NCI-H82 treated with DMSO at 0.1 percent for 48 hours (cell line): ENCODE measurements at regions not wholly inside any gene's neighbourhood (a gene's known extent, or its start where the extent isn't known, plus 50 kb on each side); places are given as distances from the start of the nearest gene placed in this dataset.

ENCODE experiments used
- DNase-seq: peaks from one replicate; lab custom pipeline; 2025; ENCODE audit not compliant: unreplicated experiment; lab: John Stamatoyannopoulos, UW

- DNase-seq = no peak
Measured at GRCh38 chr9:87275047-87275725, 222.5 kb upstream of the DAPK1 start.

- no peak for DNase-seq
Measured at GRCh38 chr9:87276327-87276841, 221.3 kb upstream of the DAPK1 start.

GRCh38 chr9:87276851-87277261, 220.8 kb upstream of the DAPK1 start:
- DNase-seq = no peak

GRCh38 chr9:87277346-87277745, 220.3 kb upstream of the DAPK1 start:
- no peak for DNase-seq

GRCh38 chr9:87278971-87279733, 218.5 kb upstream of the DAPK1 start:
- DNase-seq = no peak

DNA sequence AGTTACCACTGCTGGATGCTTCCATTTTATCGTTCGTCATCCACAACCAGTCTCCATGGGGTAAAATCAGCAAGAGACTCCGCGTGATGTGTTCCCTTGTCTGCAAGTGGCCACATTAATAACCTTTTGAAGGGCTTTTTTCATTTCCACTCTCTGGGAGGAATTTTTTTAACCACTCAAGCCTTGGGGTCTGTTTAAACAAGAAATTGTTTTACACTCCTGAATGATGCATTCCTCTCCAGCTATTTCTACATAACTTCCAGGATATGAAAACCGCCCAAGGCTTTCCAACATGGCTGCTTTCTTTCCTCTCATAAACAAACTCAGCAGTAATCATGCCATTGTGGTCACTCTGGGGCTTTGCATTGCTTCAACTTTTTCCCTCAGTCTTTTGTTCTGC, 217.2 kb upstream of the DAPK1 start:
- no peak for DNase-seq

GRCh38 chr9:87282538-87282937, 215.1 kb upstream of the DAPK1 start:
- no peak for DNase-seq

- DNase-seq = no peak
Measured at GRCh38 chr9:87283585-87283984, 214.1 kb upstream of the DAPK1 start.

DNA sequence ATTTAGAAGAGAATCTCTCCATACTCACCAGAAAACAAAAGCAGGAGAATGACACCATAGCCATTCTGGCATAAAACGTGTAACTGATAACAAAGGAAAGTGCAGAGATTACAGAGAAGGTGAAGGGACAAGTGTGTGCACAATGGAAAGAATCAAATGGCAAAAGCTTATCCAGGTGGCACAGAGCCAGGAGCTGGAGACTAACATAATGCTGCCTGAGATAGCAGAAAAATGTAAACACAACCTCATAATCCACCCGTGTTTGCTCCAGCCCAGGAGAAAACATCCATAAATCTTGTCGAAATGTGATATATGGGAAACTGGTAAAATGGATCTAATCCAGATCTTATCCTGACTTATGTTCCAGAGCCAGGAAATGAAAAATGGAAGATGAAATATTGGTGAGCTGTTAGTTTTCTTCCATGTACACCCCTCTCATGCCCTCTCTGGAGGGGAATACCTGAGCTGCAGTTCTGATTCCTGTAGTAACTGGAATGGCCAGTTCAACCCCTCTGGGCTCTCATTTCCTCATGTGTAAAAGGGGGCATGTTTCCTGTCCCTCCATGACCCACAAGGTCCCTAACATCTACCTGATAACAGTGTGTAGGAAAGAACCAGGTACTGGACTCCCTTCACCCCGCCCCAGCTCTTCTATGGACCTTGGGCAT, 212.3 kb upstream of the DAPK1 start:
- no peak for DNase-seq

- no peak for DNase-seq
Measured at GRCh38 chr9:87286506-87286905, 211.2 kb upstream of the DAPK1 start.

DNA sequence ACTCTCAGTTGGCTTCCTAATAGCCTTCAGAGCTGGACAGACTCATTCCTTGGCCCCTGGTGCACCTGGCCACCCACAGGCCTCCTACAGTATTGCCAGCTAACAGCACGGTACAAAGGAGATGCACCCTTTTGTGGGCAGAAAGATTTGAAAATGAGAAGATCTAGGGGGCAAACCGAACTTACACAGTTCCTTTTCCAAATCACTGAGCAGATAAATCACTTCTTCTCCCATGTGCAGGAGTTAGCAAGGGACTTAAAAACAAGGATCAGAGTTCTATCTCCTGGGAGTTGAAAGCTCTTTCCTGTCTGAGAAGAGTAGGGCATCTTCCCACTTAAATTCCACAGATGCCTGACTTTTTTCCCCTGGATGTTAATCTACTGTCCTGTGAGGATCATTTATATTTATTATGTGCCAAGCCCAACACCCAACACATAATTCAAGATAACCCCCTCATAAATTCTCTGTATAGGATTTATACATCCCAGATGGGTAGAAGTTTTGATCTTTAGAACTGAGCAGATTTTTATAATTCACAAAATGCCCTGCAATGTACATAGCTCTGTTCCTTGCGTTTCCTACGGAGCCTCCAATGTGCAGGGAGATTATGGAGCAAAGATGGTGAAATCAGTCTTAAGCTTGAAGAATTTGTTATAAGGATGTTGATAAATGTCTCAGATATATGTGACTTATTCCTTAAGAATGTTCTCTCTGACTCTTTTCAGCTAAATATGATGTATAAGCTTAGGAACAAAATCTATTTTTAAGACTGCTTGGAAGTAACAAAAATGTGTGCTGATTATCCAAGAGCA, 207.2 kb upstream of the DAPK1 start:
- no peak for DNase-seq

DNA sequence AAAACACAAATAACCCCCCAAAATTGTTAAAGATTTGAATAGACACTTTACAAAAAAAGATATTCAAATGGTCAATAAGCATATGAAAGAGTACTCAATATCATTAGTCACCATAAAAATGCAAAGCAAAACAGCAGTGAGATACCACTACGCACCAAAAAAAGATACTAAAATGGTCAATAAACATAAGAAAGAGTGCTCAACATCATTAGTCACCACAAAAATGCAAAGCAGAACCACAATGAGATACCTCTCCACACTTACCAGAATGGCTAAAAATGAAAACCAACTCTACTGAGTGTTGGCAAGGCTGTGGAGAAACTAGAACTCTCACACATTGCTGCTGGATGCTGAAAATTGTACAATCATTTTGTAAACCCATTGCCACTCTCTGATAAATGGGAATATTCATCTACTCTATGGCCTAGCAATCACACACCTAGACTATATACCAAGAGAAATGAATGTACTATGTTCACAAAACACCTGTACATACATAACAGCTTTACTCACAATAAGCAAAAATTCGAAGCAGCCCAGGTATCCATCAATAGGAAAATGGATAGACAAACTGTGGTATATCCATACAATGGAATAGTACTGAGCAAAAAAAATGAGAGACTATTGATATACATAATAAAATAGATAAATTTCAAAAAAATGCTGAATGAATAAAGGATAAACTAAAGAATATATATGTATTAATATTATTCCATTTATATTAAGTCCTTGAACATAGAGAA, 205.0 kb upstream of the DAPK1 start:
- no peak for DNase-seq

GRCh38 chr9:87294126-87294525, 203.5 kb upstream of the DAPK1 start:
- DNase-seq = no peak

DNA sequence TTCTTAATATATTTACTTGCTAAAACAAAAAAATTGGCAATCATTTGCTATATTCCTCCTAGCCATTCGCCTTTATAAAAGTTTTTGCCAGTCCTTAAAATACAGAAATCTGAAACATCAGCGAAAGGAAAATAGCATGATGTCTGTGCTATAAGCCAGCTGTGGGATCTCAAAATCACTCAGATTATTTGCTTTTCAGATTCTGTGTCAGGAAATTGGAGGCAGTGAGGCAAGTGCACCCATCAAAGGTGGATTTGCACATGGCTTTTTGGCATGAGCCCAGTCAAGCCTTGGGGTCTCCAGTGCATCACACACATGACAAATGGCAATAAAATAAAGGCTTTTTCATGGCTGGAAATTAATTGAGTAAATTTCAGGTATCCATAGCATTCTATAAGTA, 196.8 kb upstream of the DAPK1 start:
- no peak for DNase-seq

DNA sequence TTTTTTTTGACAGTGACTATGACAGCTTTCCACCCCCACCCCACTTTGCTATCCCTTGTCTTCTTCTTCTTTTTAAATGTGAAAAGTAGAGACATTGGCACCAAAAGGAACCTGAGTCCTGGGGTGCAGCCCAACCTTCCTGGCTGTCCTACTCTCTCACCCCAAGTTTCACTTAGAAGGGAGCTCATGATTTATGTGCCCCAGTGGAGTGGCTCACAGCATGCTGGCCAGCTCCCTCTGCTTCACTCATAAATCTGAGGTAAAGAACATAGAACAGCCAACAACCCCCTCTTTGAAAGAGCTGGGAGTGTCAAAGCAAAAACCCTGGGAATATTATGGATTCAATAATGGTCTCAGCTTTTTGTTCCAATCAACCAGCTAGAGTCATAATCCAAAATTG, 196.3 kb upstream of the DAPK1 start:
- no peak for DNase-seq

GRCh38 chr9:87305151-87305550, 192.5 kb upstream of the DAPK1 start:
- DNase-seq = no peak

DNA sequence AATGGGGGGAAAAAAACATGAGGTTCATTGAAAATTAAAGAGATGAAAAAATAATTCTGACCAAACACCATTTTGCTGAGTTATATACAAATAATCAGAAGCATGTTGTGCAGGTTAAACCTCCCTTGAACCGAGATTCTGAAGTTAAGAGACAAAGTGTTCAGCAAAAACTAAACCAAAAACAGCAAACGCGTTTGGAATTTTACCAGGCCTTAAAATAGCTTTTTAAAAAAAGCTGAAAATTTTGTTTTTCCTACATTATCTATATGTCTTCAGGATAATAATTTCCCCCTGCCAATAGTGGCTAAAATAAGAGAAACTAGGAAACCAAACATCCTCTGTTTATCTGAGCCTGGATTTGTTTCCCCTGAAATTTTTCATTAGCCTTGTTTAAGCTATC, 191.7 kb upstream of the DAPK1 start:
- no peak for DNase-seq

GRCh38 chr9:87307848-87308247, 189.8 kb upstream of the DAPK1 start:
- no peak for DNase-seq

DNA sequence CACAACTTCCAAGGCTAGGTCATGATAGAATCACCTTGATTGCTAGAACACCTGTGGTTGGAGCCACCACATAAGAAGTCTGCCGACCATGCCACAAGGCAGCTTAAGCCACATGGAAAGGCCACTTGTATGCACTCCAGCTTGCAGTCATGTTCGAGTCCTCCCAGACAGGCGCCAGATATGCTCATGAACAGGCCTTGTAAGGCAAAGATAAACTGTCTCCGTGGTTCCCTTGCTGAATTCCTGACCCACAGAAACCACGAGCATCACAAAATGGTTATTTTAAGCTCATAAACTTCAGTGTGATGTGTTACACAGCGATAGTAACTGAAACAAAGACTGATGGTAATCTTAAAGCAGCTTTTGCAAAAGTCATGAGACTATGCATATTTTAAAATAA, 188.4 kb upstream of the DAPK1 start:
- no peak for DNase-seq

GRCh38 chr9:87310827-87311523, 186.7 kb upstream of the DAPK1 start:
- DNase-seq = no peak
